Ascending aorta (tissue), 2 donors: ENCODE measurements at regions not wholly inside any gene's neighbourhood (a gene's known extent, or its start where the extent isn't known, plus 50 kb on each side); places are given as distances from the start of the nearest gene placed in this dataset.
"Not testable (repeated sequence)": the region's sequence is repeated elsewhere in the genome, so short reads cannot be mapped to it uniquely, and the experiment has no call there.

Source experiments
- DNase-seq, 2 donors: peaks; one replicate each; pipeline ENCODE4 v3.0.0-alpha.2; 2019; ENCODE audit warnings: low spot score in 2 of 2
- H3K27ac ChIP-seq, 2 donors: fragments of 200-600 bp; sonication (generic); one replicate each; pipeline ENCODE4 v1.5.1; 2016 to 2017; ENCODE audit warnings: mild to moderate bottlenecking in 1 of 2
- H3K27me3 ChIP-seq: fragments of 200-600 bp; sonication (generic); one replicate; pipeline ENCODE4 v1.5.1; 2017
- H3K36me3 ChIP-seq, 2 donors: fragments of 200-600 bp; sonication (generic); one replicate each; pipeline ENCODE4 v1.5.1; 2016
- H3K4me1 ChIP-seq, 2 donors: fragments of 200-600 bp; sonication (generic); one replicate each; pipeline ENCODE4 v1.5.1; 2016 to 2017; ENCODE audit warnings: mild to moderate bottlenecking in 1 of 2
- H3K4me3 ChIP-seq, 2 donors: fragments of 200-600 bp; sonication (generic); one replicate each; pipeline ENCODE4 v1.5.1; 2016 to 2017; ENCODE audit warnings: mild to moderate bottlenecking in 1 of 2
- H3K9me3 ChIP-seq, 2 donors: fragments of 200-600 bp; sonication (generic); one replicate each; pipeline ENCODE4 v1.5.1; 2016
- CTCF ChIP-seq, 3 experiments: fragments of 200-600 bp in 2 of 3; fragments of 450-650 bp in 1 of 3; sonication (generic) in 2 of 3; IDR thresholded peaks; one replicate each; pipeline ENCODE4 v1.5.1; 2016 to 2019; ENCODE audit warnings: antibody characterized with exemption in 3 of 3, mild to moderate bottlenecking in 1 of 3, moderate library complexity in 1 of 3
- intact Hi-C: fragments of 100-400 bp; cut with DNase I; formaldehyde crosslinking; loops from one replicate; pipeline ENCODE4 v1.15.1; 2023

DNA sequence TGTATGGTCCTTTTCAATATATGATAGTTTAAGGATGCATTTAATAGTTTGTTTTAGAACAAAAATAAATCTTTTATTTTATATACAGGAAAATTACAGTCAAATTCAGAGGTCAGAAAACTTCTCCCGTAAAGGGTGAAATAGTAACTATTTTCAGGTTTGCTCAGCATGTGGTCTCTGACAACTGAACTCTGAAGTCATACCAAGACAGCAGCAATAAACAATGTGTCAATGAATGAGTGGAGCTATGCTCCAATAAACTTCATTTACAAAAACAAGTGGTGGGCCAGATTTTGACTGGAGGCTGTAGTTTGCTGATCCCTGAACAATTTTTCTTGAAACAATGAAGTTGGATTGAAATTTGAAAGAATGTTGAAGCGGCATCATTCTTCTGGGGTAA, 123.6 kb downstream of the ZNF248 start:
- no peak for DNase-seq
- no peaks in the 10 kb centered on the region for H3K9me3 ChIP-seq
- no peak overlapping the region for H3K27ac ChIP-seq
- TF ChIP-seq CTCF (IDR thresholded peaks at IDR 0.05) = no peak
- no peak overlapping the region for H3K4me3 ChIP-seq
- no peaks in the 10 kb centered on the region for H3K4me1 ChIP-seq
- H3K36me3 ChIP-seq = no peaks in the 10 kb centered on the region
- H3K27me3 ChIP-seq = no peaks in the 10 kb centered on the region
- intact Hi-C loops = no loop called here

- DNase-seq = no peak
- intact Hi-C loops = no loop called here
- no peaks in the 10 kb centered on the region for H3K36me3 ChIP-seq
- no peaks in the 10 kb centered on the region for H3K27me3 ChIP-seq
- no peak for TF ChIP-seq CTCF (IDR thresholded peaks at IDR 0.05)
- no peaks in the 10 kb centered on the region for H3K9me3 ChIP-seq
- H3K27ac ChIP-seq = no peak overlapping the region
- no peak overlapping the region for H3K4me3 ChIP-seq
- no peaks in the 10 kb centered on the region for H3K4me1 ChIP-seq
Observed at GRCh38 chr10:37732685-37733084, 124.7 kb downstream of the ZNF248 start.

DNA sequence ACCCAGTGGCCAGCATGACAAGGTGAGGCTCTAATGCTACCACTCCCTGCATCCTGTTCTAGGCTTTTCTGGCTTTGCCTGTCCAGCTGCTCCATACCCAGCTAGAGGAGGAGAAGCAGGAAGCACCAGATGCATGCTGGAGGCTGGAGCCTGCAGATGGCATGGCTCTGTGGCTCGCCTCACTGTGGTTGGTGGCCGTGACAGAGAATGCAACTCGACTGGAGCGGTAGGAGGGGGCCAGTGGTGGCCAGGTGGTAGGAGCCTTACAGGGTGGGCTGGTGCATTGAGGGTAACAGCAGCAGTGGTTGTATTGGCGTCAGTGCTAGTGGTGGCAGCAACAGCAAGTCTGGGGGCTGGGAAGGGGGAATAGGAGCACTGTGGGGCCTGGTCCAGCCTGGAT, 128.6 kb downstream of the ZNF248 start:
- Histone ChIP-seq H3K4me3 (no peak overlapping the region), H3K36me3 (no peaks in the 10 kb centered on the region), H3K27ac (no peak overlapping the region), H3K4me1 (no peaks in the 10 kb centered on the region), H3K9me3 (no peaks in the 10 kb centered on the region), H3K27me3 (no peaks in the 10 kb centered on the region)
- no peak for TF ChIP-seq CTCF (IDR thresholded peaks at IDR 0.05)
- no peak for DNase-seq
- intact Hi-C loops = no loop called here

GRCh38 chr10:37727491-37728352, 129.7 kb downstream of the ZNF248 start:
- H3K36me3 ChIP-seq = no peaks in the 10 kb centered on the region
- intact Hi-C loops = no loop called here
- no peak overlapping the region for H3K4me3 ChIP-seq
- no peak for TF ChIP-seq CTCF (IDR thresholded peaks at IDR 0.05)
- H3K27me3 ChIP-seq = no peaks in the 10 kb centered on the region
- H3K27ac ChIP-seq = no peak overlapping the region
- H3K4me1 ChIP-seq = no peaks in the 10 kb centered on the region
- H3K9me3 ChIP-seq = no peaks in the 10 kb centered on the region
- DNase-seq = no peak

DNA sequence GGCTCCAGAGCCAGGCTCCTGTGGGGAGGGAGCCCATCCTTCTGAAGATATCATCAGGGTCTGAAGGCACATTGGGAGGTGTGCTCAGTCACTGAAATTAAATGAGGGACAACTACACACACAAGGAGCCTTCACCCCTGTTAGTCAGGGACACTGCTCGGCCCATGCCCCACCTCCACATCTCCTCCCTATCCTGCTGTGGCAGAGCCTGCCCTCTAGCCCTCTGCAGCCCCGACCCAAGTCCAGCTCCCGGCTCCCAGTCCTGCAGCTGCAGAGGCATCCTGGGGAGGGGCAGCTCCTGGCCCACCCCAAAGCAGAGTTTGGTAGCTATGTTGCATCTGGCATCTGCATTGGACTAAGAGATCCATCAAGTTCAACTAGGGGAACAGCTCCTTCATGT, 136.3 kb downstream of the ZNF248 start:
- Histone ChIP-seq H3K9me3 (peaks cover 0 to 7% of the 10 kb centered on the region in 2 donors), H3K27me3 (no peaks in the 10 kb centered on the region), H3K4me3 (no peak overlapping the region), H3K4me1 (no peaks in the 10 kb centered on the region), H3K27ac (no peak overlapping the region), H3K36me3 (no peaks in the 10 kb centered on the region)
- no peak for TF ChIP-seq CTCF (IDR thresholded peaks at IDR 0.05)
- DNase-seq = no peak
- intact Hi-C loops = no loop called here

GRCh38 chr10:37718060-37718459, 139.3 kb downstream of the ZNF248 start:
- H3K27ac ChIP-seq, DNase-seq, H3K9me3 ChIP-seq, H3K4me1 ChIP-seq, intact Hi-C loops, H3K27me3 ChIP-seq, H3K4me3 ChIP-seq, H3K36me3 ChIP-seq: not testable (repeated sequence)
